HTR-8/SVneo (cell line): ENCODE measurements at regions not wholly inside any gene's neighbourhood (a gene's known extent, or its start where the extent isn't known, plus 50 kb on each side); places are given as distances from the start of the nearest gene placed in this dataset.
"Not testable (repeated sequence)": the region's sequence is repeated elsewhere in the genome, so short reads cannot be mapped to it uniquely, and the experiment has no call there.

ENCODE experiments used
- DNase-seq: peaks from one replicate; pipeline ENCODE4 v3.0.0; 2011; ENCODE audit warnings: low spot score, mixed read lengths; ENCODE audit not compliant: insufficient read length
- FAIRE-seq: peaks from 2 replicates; lab custom pipeline; 2011; peaks lifted over from hg19 to GRCh38; lab: Jason Lieb, UNC

- FAIRE-seq (no peak), DNase-seq (no peak)
These were observed 50.4 kb upstream of the CACUL1 start for GRCh38 chr10:118805146-118805545.

DNA sequence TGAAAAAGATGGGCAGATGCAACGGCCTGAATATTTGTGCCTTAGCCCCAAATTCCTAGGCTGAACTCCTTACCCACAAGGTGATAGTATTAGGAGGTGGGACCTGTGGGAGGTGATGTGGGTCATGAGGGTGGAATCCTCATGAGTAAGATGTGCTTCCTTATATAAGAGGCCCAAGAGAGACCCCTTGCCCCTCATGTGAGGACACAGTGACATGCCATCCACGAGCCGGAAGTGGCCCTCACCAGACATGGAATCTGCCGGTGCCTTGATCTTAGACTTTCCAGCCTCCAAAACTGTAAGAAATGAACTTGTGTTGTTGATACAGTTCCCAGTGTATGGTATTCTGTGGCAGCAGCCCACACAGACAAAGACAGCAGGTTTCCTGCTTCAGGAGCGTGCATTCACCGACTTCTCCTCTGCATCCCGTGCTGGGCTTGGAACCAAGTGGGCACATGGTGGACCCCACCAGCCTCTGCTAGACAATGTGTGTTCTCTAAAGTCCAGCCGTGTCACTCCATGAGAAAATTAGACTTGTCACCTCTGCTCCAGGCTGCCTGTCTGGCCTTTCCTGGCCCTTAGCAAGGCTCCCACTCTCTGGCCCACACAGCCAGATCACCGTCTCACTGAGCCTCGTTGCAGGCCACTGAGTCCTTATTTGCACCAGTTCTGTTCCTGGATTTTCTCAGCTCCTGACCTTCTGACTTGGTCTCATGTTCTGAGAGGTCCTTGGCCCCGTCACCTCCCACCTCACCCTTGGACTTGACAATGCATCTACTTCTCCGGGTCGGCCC lies 52.9 kb upstream of the CACUL1 start:
- DNase-seq = no peak

GRCh38 chr10:118808601-118809356 lies 54.0 kb upstream of the CACUL1 start:
- FAIRE-seq = no peak
- no peak for DNase-seq

More for the DNA sequence above, 52.9 kb upstream of the CACUL1 start:
- no peak for FAIRE-seq

GRCh38 chr10:118809357-118810220 lies 54.8 kb upstream of the CACUL1 start:
- DNase-seq (no peak), FAIRE-seq (no peak)

GRCh38 chr10:118810796-118811505 lies 56.2 kb upstream of the CACUL1 start:
- no peak for FAIRE-seq

DNA sequence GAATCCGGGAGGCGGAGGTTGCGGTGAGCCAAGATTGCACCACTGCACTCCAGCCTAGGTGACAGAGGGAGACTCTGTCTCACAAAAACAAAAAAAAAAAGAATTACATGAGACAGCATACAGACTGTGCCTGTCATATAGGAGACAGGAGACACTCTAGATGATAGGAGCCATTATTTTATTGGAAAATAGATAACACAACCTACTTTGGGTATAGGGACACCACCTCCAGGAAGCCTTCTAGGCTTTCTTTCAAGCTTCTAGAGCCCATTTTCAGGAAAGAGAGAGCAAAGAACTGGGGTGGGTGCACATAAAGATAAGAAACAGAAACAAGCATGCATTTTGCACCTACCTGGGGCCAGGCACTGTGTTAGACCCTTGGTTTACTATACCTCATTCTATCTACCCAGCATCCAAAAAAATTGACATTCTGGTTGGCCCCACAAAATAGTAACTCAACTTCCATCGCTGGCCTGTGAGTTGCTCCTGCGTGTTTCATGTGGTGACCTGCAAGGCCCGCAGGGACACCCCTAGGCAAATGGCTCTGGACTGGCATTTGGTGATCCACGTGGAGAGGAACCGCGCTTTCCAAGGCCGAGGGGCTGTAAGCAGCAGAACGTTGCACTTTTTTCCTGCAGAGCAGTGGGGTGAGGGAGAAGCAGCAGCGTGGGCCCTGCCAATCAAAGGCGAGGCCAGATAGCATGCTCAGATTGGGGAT lies 57.1 kb upstream of the CACUL1 start:
- FAIRE-seq (no peak), DNase-seq (no peak)

More at GRCh38 chr10:118810796-118811505, 56.2 kb upstream of the CACUL1 start:
- no peak for DNase-seq

DNA sequence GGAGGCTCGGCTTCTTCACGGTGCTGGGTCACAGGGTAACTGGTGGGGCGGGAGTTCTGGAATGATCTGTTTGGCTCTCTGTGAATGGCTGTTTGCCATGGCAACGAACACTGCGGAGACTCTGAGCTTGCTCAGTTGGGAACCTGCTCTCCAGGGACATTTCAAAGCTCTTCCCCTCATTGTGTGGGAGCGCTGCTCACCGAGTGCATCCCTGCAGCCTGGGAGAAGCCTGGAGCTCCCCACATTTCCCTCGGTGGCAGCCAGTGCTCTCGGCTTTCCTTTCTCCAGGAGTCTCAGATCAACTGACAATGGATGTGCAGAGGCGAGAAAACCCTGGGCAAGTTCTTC lies 57.6 kb upstream of the CACUL1 start:
- FAIRE-seq = no peak

GRCh38 chr10:118813001-118813400 lies 58.2 kb upstream of the CACUL1 start:
- DNase-seq, FAIRE-seq: not testable (repeated sequence)

More for the DNA sequence above, 57.6 kb upstream of the CACUL1 start:
- DNase-seq = no peak

- no peak for FAIRE-seq
- no peak for DNase-seq
These were observed 61.9 kb upstream of the CACUL1 start for GRCh38 chr10:118816471-118817168.

GRCh38 chr10:118817328-118818068 lies 62.7 kb upstream of the CACUL1 start:
- FAIRE-seq = no peak
- no peak for DNase-seq

- FAIRE-seq = no peak
- DNase-seq = no peak
These were observed 64.0 kb upstream of the CACUL1 start for GRCh38 chr10:118818621-118819221.

GRCh38 chr10:118820326-118821116 lies 65.8 kb upstream of the CACUL1 start:
- no peak for FAIRE-seq

DNA sequence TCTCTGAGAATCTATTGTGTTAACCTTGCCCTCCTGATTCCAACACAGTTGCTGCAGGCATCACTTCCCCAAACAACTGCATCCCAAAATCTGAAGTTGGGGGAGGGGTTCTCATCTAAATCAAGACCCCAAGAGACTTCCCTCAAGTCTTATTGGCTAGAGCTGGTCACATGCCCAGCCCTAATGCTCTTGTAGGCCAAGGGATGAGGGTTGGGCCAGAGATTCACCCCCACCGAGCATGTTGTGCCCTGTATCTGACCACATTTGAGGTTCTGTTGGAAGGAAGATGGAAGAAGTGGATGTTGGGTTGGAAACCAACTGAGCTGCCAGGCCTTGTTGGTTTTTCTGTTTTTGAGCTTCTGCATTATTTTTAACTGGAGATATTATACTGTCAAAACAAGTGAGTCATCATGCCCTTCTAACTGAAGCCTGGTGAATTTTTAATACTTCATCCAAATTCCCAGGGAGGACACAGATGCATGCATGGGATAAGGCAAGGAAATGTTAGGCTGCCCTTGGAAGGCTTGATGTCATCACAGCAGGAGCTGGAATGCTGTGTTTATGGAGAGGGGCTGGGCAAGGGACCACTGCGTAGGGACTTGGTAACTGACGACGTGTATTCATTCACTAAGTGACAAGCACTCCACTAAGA lies 68.6 kb upstream of the CACUL1 start:
- DNase-seq = no peak
- FAIRE-seq = no peak

More at GRCh38 chr10:118820326-118821116, 65.8 kb upstream of the CACUL1 start:
- no peak for DNase-seq

DNA sequence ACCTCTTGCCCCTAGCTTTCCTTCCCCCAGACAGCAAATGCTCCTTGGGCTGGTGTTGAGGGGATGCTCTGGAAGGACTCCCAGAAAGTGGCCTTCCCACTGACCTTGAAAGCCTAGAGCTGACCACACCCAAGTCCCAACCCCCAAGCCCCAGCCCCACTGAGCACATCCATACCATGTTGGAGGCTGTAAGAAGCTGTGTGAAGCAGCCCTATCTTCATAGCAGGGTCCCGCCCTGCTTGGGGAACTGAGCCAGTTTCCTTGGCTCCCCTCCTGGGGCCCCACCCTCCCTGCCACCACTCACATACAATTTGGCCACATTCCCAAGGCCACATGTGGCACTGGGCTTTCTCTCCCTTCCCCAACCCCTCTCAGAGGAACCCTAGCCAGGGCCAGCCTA lies 72.3 kb upstream of the CACUL1 start:
- DNase-seq (no peak), FAIRE-seq (no peak)

GRCh38 chr10:118827466-118828155 lies 72.8 kb upstream of the CACUL1 start:
- FAIRE-seq (no peak), DNase-seq (no peak)

DNA sequence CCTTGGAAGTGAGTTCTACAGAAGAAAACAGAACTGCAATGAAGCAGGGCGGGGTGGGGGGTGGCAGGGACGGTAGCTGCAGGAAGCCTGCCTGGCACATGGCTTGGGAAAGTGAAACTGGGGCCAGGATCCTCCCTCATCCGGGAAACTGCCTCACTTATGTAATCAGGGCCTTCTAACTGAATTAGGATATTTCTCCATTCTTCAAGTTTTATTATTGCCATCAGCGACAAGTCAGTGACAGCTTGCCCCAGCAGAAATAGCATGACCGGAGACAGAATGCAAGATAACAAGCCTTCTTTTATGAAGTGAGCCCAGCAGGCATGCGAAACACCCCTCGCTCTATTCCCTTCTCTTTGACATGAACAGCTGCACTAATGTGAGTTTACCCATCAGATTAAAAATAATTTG lies 77.5 kb upstream of the CACUL1 start:
- FAIRE-seq (no peak), DNase-seq (no peak)
